ENCODE measurements at regions not wholly inside any gene's neighbourhood (a gene's known extent, or its start where the extent isn't known, plus 50 kb on each side); places are given as distances from the start of the nearest gene placed in this dataset.

GRCh38 chr7:125370502-125370901 lies 440.9 kb upstream of the POT1 start:
- TF ChIP-seq CTCF (IDR thresholded peaks at IDR 0.05) (no peak), POLR2A (IDR thresholded peaks at IDR 0.05) (no peak)

All from testis (tissue), 2 donors.